ENCODE measurements at regions not wholly inside any gene's neighbourhood (a gene's known extent, or its start where the extent isn't known, plus 50 kb on each side); places are given as distances from the start of the nearest gene placed in this dataset.

- Histone ChIP-seq H3K36me3 (no peaks in the 10 kb centered on the region), H3K27ac (no peak overlapping the region), H3K27me3 (no peaks in the 10 kb centered on the region), H3K4me1 (peaks cover 0 to 4% (median 3%) of the 10 kb centered on the region in 3 donors), H3K4me3 (no peak overlapping the region), H3K9me3 (no peaks in the 10 kb centered on the region)
- no peak for ATAC-seq
- 53 to 58% methylated on average over 1 of the region's 1 CpG for WGBS, 2 donors (ENCODE audit: low coverage in 1 of 2)
- TF ChIP-seq POLR2AphosphoS5 (IDR thresholded peaks at IDR 0.05) (no peak), POLR2A (IDR thresholded peaks at IDR 0.05) (no peak), EP300 (IDR thresholded peaks at IDR 0.05) (no peak)
- TF ChIP-seq, protein P1, sequence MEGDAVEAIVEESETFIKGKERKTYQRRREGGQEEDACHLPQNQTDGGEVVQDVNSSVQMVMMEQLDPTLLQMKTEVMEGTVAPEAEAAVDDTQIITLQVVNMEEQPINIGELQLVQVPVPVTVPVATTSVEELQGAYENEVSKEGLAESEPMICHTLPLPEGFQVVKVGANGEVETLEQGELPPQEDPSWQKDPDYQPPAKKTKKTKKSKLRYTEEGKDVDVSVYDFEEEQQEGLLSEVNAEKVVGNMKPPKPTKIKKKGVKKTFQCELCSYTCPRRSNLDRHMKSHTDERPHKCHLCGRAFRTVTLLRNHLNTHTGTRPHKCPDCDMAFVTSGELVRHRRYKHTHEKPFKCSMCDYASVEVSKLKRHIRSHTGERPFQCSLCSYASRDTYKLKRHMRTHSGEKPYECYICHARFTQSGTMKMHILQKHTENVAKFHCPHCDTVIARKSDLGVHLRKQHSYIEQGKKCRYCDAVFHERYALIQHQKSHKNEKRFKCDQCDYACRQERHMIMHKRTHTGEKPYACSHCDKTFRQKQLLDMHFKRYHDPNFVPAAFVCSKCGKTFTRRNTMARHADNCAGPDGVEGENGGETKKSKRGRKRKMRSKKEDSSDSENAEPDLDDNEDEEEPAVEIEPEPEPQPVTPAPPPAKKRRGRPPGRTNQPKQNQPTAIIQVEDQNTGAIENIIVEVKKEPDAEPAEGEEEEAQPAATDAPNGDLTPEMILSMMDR (IDR thresholded peaks at IDR 0.05) = no peak
Observed at GRCh38 chr12:90003688-90004087, 295.1 kb upstream of the ATP2B1 start.

- WGBS, 2 donors (ENCODE audit: low coverage in 1 of 2) = 84 to 96% methylated on average over 3 of the region's 3 CpGs
Observed at GRCh38 chr12:90000721-90001120, 292.1 kb upstream of the ATP2B1 start.

GRCh38 chr12:89999699-90000505 lies 291.3 kb upstream of the ATP2B1 start:
- no peaks in the 10 kb centered on the region for H3K9me3 ChIP-seq
- no peak overlapping the region for H3K27ac ChIP-seq
- ATAC-seq = no peak
- WGBS, 2 donors (ENCODE audit: low coverage in 1 of 2) = 27 to 53% methylated on average over 2 of the region's 2 CpGs
- TF ChIP-seq EP300 (IDR thresholded peaks at IDR 0.05) (no peak), POLR2AphosphoS5 (IDR thresholded peaks at IDR 0.05) (no peak), POLR2A (IDR thresholded peaks at IDR 0.05) (no peak)
- TF ChIP-seq, protein P1 (IDR thresholded peaks at IDR 0.05) = no peak
- H3K27me3 ChIP-seq = no peaks in the 10 kb centered on the region
- no peaks in the 10 kb centered on the region for H3K36me3 ChIP-seq
- peaks cover 0 to 4% (median 3%) of the 10 kb centered on the region in 3 donors for H3K4me1 ChIP-seq
- H3K4me3 ChIP-seq = no peak overlapping the region

More at GRCh38 chr12:90000721-90001120, 292.1 kb upstream of the ATP2B1 start:
- Histone ChIP-seq H3K36me3 (no peaks in the 10 kb centered on the region), H3K4me1 (peaks cover 0 to 4% (median 3%) of the 10 kb centered on the region in 3 donors), H3K27me3 (no peaks in the 10 kb centered on the region), H3K9me3 (no peaks in the 10 kb centered on the region), H3K27ac (no peak overlapping the region), H3K4me3 (no peak overlapping the region)
- TF ChIP-seq EP300 (IDR thresholded peaks at IDR 0.05) = no peak
- no peak for TF ChIP-seq POLR2AphosphoS5 (IDR thresholded peaks at IDR 0.05)
- TF ChIP-seq, protein P1 (IDR thresholded peaks at IDR 0.05) = no peak
- no peak for TF ChIP-seq POLR2A (IDR thresholded peaks at IDR 0.05)
- no peak for ATAC-seq

DNA sequence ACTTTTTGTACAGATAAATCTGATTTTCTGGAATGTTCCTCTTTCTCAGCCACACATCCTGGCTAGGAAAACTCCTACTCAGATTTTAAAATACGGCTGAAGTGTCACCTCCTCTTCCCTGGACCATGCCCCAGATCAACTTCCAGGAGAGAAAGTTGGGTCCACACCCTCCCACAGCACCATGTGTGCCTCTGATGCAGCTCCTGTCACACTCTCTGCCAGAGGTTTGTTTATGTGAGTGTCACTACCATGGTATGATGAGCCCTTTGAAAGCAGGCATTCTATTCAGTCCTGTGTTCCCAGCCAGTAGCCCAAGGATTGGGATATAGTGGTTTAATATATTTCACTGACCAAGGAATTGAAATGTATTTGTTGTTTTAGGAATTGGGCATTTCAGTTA lies 287.2 kb upstream of the ATP2B1 start:
- 21 to 60% methylated on average over 1 of the region's 1 CpG for WGBS, 2 donors (ENCODE audit: low coverage in 1 of 2)
- H3K4me3 ChIP-seq = no peak overlapping the region
- H3K27ac ChIP-seq = no peak overlapping the region
- H3K9me3 ChIP-seq = no peaks in the 10 kb centered on the region
- ATAC-seq = no peak
- H3K36me3 ChIP-seq = no peaks in the 10 kb centered on the region
- TF ChIP-seq POLR2AphosphoS5 (IDR thresholded peaks at IDR 0.05) (no peak), EP300 (IDR thresholded peaks at IDR 0.05) (no peak), POLR2A (IDR thresholded peaks at IDR 0.05) (no peak)
- TF ChIP-seq, protein P1 (IDR thresholded peaks at IDR 0.05) = no peak
- no peaks in the 10 kb centered on the region for H3K27me3 ChIP-seq
- H3K4me1 ChIP-seq = no peaks in the 10 kb centered on the region

- H3K27me3 ChIP-seq = no peaks in the 10 kb centered on the region
- no peak for ATAC-seq
- no peaks in the 10 kb centered on the region for H3K9me3 ChIP-seq
- H3K27ac ChIP-seq = no peak overlapping the region
- no peaks in the 10 kb centered on the region for H3K36me3 ChIP-seq
- H3K4me1 ChIP-seq = no peaks in the 10 kb centered on the region
- H3K4me3 ChIP-seq = no peak overlapping the region
- WGBS, 2 donors (ENCODE audit: low coverage in 1 of 2) = 83 to 100% methylated on average over 1 of the region's 1 CpG
- TF ChIP-seq, protein P1 (IDR thresholded peaks at IDR 0.05) = no peak
- TF ChIP-seq EP300 (IDR thresholded peaks at IDR 0.05) (no peak), POLR2A (IDR thresholded peaks at IDR 0.05) (no peak), POLR2AphosphoS5 (IDR thresholded peaks at IDR 0.05) (no peak)
Observed at GRCh38 chr12:89994911-89995310, 286.3 kb upstream of the ATP2B1 start.

Measured in gastroesophageal sphincter (tissue), 4 donors.